Hematopoietic multipotent progenitor cell (in vitro differentiated cells): ENCODE measurements at regions not wholly inside any gene's neighbourhood (a gene's known extent, or its start where the extent isn't known, plus 50 kb on each side); places are given as distances from the start of the nearest gene placed in this dataset.
"Not testable (repeated sequence)": the region's sequence is repeated elsewhere in the genome, so short reads cannot be mapped to it uniquely, and the experiment has no call there.

Experiments used
- DNase-seq, 3 donors: peaks; one replicate each; pipeline ENCODE4 v3.0.0-alpha.2; 2011 to 2015; ENCODE audit warnings: low read depth in 2 of 3, low spot score in 2 of 3

- no peak for DNase-seq
Measured at GRCh38 chr4:126451237-126451873, 1136.6 kb downstream of the FAT4 start.

GRCh38 chr4:126455865-126456264 is 1141.1 kb downstream of the FAT4 start:
- DNase-seq = no peak

GRCh38 chr4:126458993-126459392 is 1144.2 kb downstream of the FAT4 start:
- DNase-seq = no peak

GRCh38 chr4:126465341-126465740 is 1150.6 kb downstream of the FAT4 start:
- DNase-seq = no peak

- no peak for DNase-seq
Measured at GRCh38 chr4:126466848-126467247, 1152.1 kb downstream of the FAT4 start.

- DNase-seq = no peak
Measured at GRCh38 chr4:126468144-126468543, 1153.4 kb downstream of the FAT4 start.

GRCh38 chr4:126470862-126471261 is 1156.1 kb downstream of the FAT4 start:
- no peak for DNase-seq

GRCh38 chr4:126475730-126476129 is 1157.0 kb upstream of the INTU start:
- DNase-seq = no peak

GRCh38 chr4:126479709-126480108 is 1153.0 kb upstream of the INTU start:
- DNase-seq = no peak

GRCh38 chr4:126482311-126482710 is 1150.4 kb upstream of the INTU start:
- DNase-seq = no peak

- no peak for DNase-seq
Measured at GRCh38 chr4:126486377-126486776, 1146.4 kb upstream of the INTU start.

GRCh38 chr4:126489826-126490463 is 1142.8 kb upstream of the INTU start:
- DNase-seq = no peak

GRCh38 chr4:126495163-126495752 is 1137.5 kb upstream of the INTU start:
- no peak for DNase-seq

- no peak for DNase-seq
Measured at GRCh38 chr4:126512979-126513378, 1119.8 kb upstream of the INTU start.

GRCh38 chr4:126513596-126513995 is 1119.2 kb upstream of the INTU start:
- DNase-seq = no peak

- no peak for DNase-seq
Measured at GRCh38 chr4:126520731-126521130, 1112.0 kb upstream of the INTU start.

- DNase-seq = not testable (repeated sequence)
Measured at GRCh38 chr4:126525400-126525799, 1107.4 kb upstream of the INTU start.

- no peak for DNase-seq
Measured at GRCh38 chr4:126526335-126526734, 1106.4 kb upstream of the INTU start.

- DNase-seq = no peak
Measured at GRCh38 chr4:126529997-126530396, 1102.8 kb upstream of the INTU start.

- no peak for DNase-seq
Measured at GRCh38 chr4:126530996-126531585, 1101.7 kb upstream of the INTU start.

GRCh38 chr4:126532527-126532926 is 1100.2 kb upstream of the INTU start:
- no peak for DNase-seq
